ENCODE measurements at regions not wholly inside any gene's neighbourhood (a gene's known extent, or its start where the extent isn't known, plus 50 kb on each side); places are given as distances from the start of the nearest gene placed in this dataset.

DNA sequence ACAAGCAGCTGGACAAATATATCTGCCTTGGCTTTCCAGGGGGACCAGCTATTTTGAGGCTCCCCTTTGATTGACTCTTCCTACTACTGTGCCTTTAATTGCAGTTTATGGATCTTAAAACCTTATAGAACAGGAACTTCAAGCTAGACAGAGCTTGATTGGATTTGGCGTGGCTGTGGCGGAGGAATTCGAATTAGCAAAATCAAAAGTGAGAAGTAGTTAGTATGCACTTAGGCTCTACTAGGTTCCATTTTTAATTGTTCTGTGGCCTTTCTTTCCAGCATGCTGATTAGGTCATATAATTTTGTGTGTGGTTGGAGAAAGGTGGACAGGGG, 248.0 kb downstream of the HIVEP2 start:
- ATAC-seq (ENCODE audit: poor library complexity) (no peak), DNase-seq (no peak)
- intact Hi-C loops (cut with DNase I), result no loop called here

DNA sequence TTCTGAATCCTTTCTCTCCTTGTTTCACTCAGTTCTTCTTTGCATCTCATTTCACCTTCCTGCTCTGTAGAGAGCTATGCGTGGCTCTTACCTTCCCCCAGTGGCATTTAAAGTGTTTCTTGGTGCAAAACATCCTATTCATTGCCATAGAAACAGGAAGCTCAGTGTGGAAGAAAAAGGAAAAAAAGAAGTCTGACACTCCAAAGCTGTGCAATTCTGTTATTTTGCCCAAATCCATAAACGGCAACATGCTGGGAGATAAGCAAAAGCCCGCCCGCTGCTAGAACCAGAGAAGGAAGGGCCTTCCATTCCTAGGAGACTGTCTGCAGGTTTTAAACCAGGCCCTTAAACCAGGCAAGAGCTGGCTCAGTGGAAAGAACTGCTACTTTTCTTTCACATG, 247.1 kb downstream of the HIVEP2 start:
- ATAC-seq (ENCODE audit: poor library complexity) (no peak), DNase-seq (no peak)
- intact Hi-C loops (cut with DNase I), result no loop called here

DNA sequence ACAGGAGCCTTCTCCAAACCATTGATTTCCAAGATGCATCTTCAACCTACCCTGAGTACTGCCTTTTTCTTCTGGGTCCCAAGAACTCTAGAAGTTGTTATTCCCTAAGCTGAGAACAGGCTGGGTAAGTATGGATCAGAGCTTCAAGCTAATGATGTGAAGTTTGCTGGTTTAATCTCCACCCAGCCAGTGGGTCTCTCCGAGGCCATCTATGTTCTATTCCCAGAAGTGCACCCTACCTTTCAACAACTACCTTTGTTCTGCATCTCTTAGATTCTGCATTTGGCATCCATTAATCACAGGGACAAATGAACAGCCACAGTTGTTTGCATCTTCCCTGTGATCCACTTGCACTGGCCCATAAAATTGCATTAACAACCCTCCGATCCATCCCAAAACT, 246.2 kb downstream of the HIVEP2 start:
- no peak for ATAC-seq (ENCODE audit: poor library complexity)
- intact Hi-C loops (cut with DNase I), result no loop called here
- no peak for DNase-seq

GRCh38 chr6:142699391-142699790, 245.6 kb downstream of the HIVEP2 start:
- ATAC-seq (ENCODE audit: poor library complexity) (no peak), DNase-seq (no peak)
- intact Hi-C loops (cut with DNase I), result no loop called here

DNA sequence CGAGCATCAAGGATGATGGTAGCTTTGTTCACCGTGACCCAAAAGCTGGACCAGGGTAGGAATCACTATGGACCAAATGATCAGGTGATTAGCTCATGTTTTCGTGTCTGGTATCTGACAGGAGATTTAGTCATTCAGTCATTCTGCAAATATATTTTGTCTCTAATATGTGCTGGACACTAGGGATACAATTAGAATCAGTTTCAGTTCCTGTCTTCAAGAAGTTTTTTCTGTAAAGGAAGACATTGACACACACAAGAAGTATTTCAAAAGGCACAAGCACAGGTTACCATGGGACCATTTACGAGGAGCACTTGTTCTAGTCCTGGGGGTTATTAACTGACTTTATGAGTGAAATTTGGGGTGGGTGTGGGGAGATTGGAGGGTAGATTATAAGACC, 244.9 kb downstream of the HIVEP2 start:
- intact Hi-C loops (cut with DNase I), result no loop called here
- ATAC-seq (ENCODE audit: poor library complexity) (no peak), DNase-seq (no peak)

- no peak for DNase-seq
- intact Hi-C loops (cut with DNase I), result no loop called here
- ATAC-seq (ENCODE audit: poor library complexity), result no peak
Observed at GRCh38 chr6:142700671-142701312, 244.2 kb downstream of the HIVEP2 start.
